Heart left ventricle (tissue), 16 donors: ENCODE measurements at regions not wholly inside any gene's neighbourhood (a gene's known extent, or its start where the extent isn't known, plus 50 kb on each side); places are given as distances from the start of the nearest gene placed in this dataset.

Experiments used
- ATAC-seq, 4 donors: fragments of 200-7000 bp; cut with Tn5 transposase; one replicate each; pipeline ENCODE4 v1.9.1; 2020 to 2022; ENCODE audit warnings: moderate library complexity in 4 of 4, mild to moderate bottlenecking in 3 of 4, moderate number of reproducible peaks in 1 of 4
- DNase-seq, 5 donors: peaks; one replicate each; pipeline ENCODE4 v3.0.0-alpha.2; 2020
- H3K27ac ChIP-seq, 12 donors: fragments of 200-600 bp; sonication (generic) in 4 of 12; one replicate each; pipeline versions ENCODE4 v1.5.0 to v1.8.0; 2016 to 2022; ENCODE audit warnings: mild to moderate bottlenecking in 2 of 12
- H3K27me3 ChIP-seq, 9 donors: fragments of 200-600 bp; sonication (generic) in 2 of 9; one replicate each; pipeline versions ENCODE4 v1.5.1 to v1.8.0; 2016 to 2022; ENCODE audit warnings: mild to moderate bottlenecking in 3 of 9
- H3K36me3 ChIP-seq, 9 donors: fragments of 200-600 bp; sonication (generic) in 2 of 9; one replicate each; pipeline versions ENCODE4 v1.5.0 to v1.8.0; 2018 to 2022; ENCODE audit warnings: mild to moderate bottlenecking in 2 of 9
- H3K4me1 ChIP-seq, 12 donors: fragments of 200-600 bp; sonication (generic) in 4 of 12; one replicate each; pipeline versions ENCODE4 v1.5.0 to v1.8.0; 2016 to 2022; ENCODE audit warnings: mild to moderate bottlenecking in 3 of 12
- H3K4me3 ChIP-seq, 12 donors: fragments of 200-600 bp; sonication (generic) in 4 of 12; one replicate each; pipeline versions ENCODE4 v1.5.0 to v1.8.0; 2017 to 2022; ENCODE audit warnings: mild to moderate bottlenecking in 9 of 12, moderate library complexity in 4 of 12
- H3K9me3 ChIP-seq, 12 donors: fragments of 200-600 bp; sonication (generic) in 4 of 12; one replicate each; pipeline versions ENCODE4 v1.5.0 to v1.8.0; 2016 to 2022; ENCODE audit warnings: mild to moderate bottlenecking in 1 of 12
- CTCF ChIP-seq, 12 donors: fragments of 200-600 bp; sonication (generic) in 4 of 12; IDR thresholded peaks; one replicate each; pipeline versions ENCODE4 v1.5.0 to v1.8.0; 2018 to 2022; ENCODE audit warnings: antibody characterized with exemption in 12 of 12, mild to moderate bottlenecking in 5 of 12
- POLR2A ChIP-seq, 2 donors: fragments of 450-650 bp; IDR thresholded peaks; one replicate each; pipeline ENCODE4 v1.6.1; 2017; ENCODE audit warnings: antibody characterized with exemption in 2 of 2, mild to moderate bottlenecking in 2 of 2, moderate library complexity in 2 of 2
- WGBS, 4 donors: extraction: QIAGEN DNeasy Blood & Tissue Kit in 2 of 4; methylation state at CpG; one replicate each; pipeline versions ENCODE4 v1.1.5 to v1.1.7; 2013 to 2018; 5-methylcytosine and 5-hydroxymethylcytosine counted together
- intact Hi-C, 10 donors: fragments of 100-400 bp; cut with DNase I; formaldehyde crosslinking; loops; one replicate each; pipeline versions ENCODE4 v1.11.1 to v1.14.2; 2022
- donor health status: ischemic (EF 13 %, LVEDD 7.1; RV severe dilation, severe dysfunction).
- donor health status: healthy with polysubstance abuse.
- donor health status: DM: no; HTN: yes; CAD: no.
- donor health status: DM: no; HTN: no; CAD: no.
- donor health status: ischemic (EF 25% LVEDD 6.9; RV normal size, moderate dysfunction).
- donor health status: ischemic (EF 25% LVEDD 5.7; RV mildly dilated, moderate dysfunction).
- donor health status: healthy.
- donor health status: DM: yes; HTN: yes; CAD: no.
- donor health status: ischemic (EF 35%, LVEDD 5.7; RV mildly dilated, moderate dysfunction).
- donor health status: nonischemic (EF 11% LVEDD 7.7; RV severe dilation, severe dysfunction).
- donor health status: DM: yes; HTN: yes; CAD: no.
- donor health status: PGD.
- donor health status: ischemic (EF 29% LVEDD 5.4; RV normal size, mild dysfunction).
- donor health status: nonischemic (EF 23%, LVEDD 6.1; RV moderate dilation, normal function).

GRCh38 chr13:44815623-44816022 is 173.6 kb downstream of the NUFIP1 start:
- Histone ChIP-seq H3K27me3 (no peaks in the 10 kb centered on the region), H3K4me1 (peaks cover 0 to 34% (median 0%) of the 10 kb centered on the region in 12 donors), H3K36me3 (no peaks in the 10 kb centered on the region), H3K27ac (no peak overlapping the region), H3K4me3 (no peak overlapping the region), H3K9me3 (no peaks in the 10 kb centered on the region)
- no peak for TF ChIP-seq CTCF (IDR thresholded peaks at IDR 0.05)
- TF ChIP-seq POLR2A (IDR thresholded peaks at IDR 0.05): no peak
- ATAC-seq (peak in 2 of 4 donors; percentile 34 to 70), DNase-seq (no peak)
- WGBS, 4 donors: 55 to 83% (median 68%) methylated on average over 5 of the region's 5 CpGs
- intact Hi-C loops: no loop called here

- TF ChIP-seq POLR2A (IDR thresholded peaks at IDR 0.05): no peak
- TF ChIP-seq CTCF (IDR thresholded peaks at IDR 0.05): no peak
- no peak overlapping the region for H3K4me3 ChIP-seq
- DNase-seq (no peak), ATAC-seq (no peak)
- H3K27ac ChIP-seq: no peak overlapping the region
- 82 to 95% (median 92%) methylated on average over 2 of the region's 2 CpGs for WGBS, 4 donors
- no peaks in the 10 kb centered on the region for H3K27me3 ChIP-seq
- intact Hi-C loops: loop anchor here in 1 of 10 donors (5.0 kb wide), 1 partner anchor 97 kb away; no protein-coding TSS in a partner anchor
- no peaks in the 10 kb centered on the region for H3K36me3 ChIP-seq
- peaks cover 0 to 38% (median 0%) of the 10 kb centered on the region in 12 donors for H3K4me1 ChIP-seq
- no peaks in the 10 kb centered on the region for H3K9me3 ChIP-seq
These were observed 174.4 kb downstream of the NUFIP1 start for GRCh38 chr13:44814836-44815235.

GRCh38 chr13:44814161-44814560 is 175.1 kb downstream of the NUFIP1 start:
- 95 to 97% (median 96%) methylated on average over 2 of the region's 2 CpGs for WGBS, 4 donors
- Histone ChIP-seq H3K36me3 (no peaks in the 10 kb centered on the region), H3K4me3 (no peak overlapping the region), H3K27ac (no peak overlapping the region), H3K4me1 (peaks cover 0 to 38% (median 0%) of the 10 kb centered on the region in 12 donors), H3K9me3 (no peaks in the 10 kb centered on the region), H3K27me3 (no peaks in the 10 kb centered on the region)
- DNase-seq (no peak), ATAC-seq (no peak)
- TF ChIP-seq CTCF (IDR thresholded peaks at IDR 0.05) (no peak), POLR2A (IDR thresholded peaks at IDR 0.05) (no peak)
- intact Hi-C loops: loop anchor here in 1 of 10 donors (5.0 kb wide), 1 partner anchor 98 kb away; no protein-coding TSS in a partner anchor

- H3K9me3 ChIP-seq: no peaks in the 10 kb centered on the region
- H3K27ac ChIP-seq: peak overlapping the region in 1 of 12 donors; percentile 53
- peaks cover 0 to 38% (median 0%) of the 10 kb centered on the region in 12 donors for H3K4me1 ChIP-seq
- DNase-seq (no peak), ATAC-seq (no peak)
- H3K27me3 ChIP-seq: no peaks in the 10 kb centered on the region
- intact Hi-C loops: loop anchor here in 1 of 10 donors (5.0 kb wide), 1 partner anchor 99 kb away; no protein-coding TSS in a partner anchor
- no peak for TF ChIP-seq POLR2A (IDR thresholded peaks at IDR 0.05)
- no peak for TF ChIP-seq CTCF (IDR thresholded peaks at IDR 0.05)
- H3K4me3 ChIP-seq: no peak overlapping the region
- no peaks in the 10 kb centered on the region for H3K36me3 ChIP-seq
- 57 to 78% (median 63%) methylated on average over 3 of the region's 3 CpGs for WGBS, 4 donors
These were observed 176.5 kb downstream of the NUFIP1 start for GRCh38 chr13:44812818-44813217.
